ENCODE measurements at regions not wholly inside any gene's neighbourhood (a gene's known extent, or its start where the extent isn't known, plus 50 kb on each side); places are given as distances from the start of the nearest gene placed in this dataset.
A peak's percentile ranks its signal among the peaks of the same experiment; 100 is the strongest.

DNA sequence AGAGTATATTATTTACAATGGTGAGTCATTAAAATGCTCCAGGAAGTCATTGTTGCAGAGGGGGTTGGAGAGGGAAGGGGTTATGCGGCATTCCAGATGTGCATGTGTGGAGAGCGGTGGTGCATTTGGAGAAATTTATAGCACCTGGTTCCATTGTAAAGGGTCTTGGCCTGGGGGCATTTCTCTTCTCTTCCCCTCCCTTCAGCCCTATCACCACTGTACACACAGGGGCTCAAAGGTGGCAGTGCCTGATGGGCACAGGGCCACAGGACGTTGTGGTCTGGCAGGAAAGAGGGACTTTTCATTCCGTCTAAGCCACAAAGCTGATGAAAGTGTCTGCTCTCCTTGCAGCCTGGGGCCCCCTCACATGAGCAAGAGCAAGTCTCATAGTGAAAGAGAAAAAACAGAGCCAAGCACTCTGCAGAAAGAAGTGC is 442.4 kb upstream of the ZNF462 start:
- TF ChIP-seq TAF1 (IDR thresholded peaks at IDR 0.05; ENCODE audit: borderline replicate concordance, insufficient read depth, low read length) = no peak
- TF ChIP-seq FOXP2 (optimal IDR thresholded peaks at IDR 0.05; ENCODE audit: borderline replicate concordance, extremely low read depth, extremely low read length, insufficient read depth) = peak; percentile 71

DNA sequence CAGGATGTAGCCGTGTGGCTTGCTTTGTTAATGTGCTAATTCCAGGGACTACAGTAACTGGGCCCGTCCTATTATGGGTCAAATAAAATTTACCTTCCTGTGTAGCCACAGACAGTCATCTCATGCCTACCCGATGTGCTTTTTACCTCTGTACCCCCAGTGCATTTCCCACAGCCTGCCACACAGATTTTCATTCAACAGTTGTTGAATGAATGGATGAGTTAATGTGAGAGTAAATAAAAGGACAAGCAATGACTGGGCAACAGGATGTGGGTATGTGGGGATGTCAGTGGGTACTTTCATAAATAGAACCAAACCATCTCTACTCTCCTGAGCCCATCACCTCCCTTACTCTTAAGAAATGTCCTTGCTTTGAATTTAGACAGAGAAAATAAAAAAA is 441.2 kb upstream of the ZNF462 start:
- no peak for TF ChIP-seq POLR2AphosphoS5 (IDR thresholded peaks at IDR 0.05; ENCODE audit: low read depth, low read length)
- no peak for TF ChIP-seq FOXP2 (optimal IDR thresholded peaks at IDR 0.05; ENCODE audit: borderline replicate concordance, extremely low read depth, extremely low read length, insufficient read depth)
- TF ChIP-seq, protein P1, sequence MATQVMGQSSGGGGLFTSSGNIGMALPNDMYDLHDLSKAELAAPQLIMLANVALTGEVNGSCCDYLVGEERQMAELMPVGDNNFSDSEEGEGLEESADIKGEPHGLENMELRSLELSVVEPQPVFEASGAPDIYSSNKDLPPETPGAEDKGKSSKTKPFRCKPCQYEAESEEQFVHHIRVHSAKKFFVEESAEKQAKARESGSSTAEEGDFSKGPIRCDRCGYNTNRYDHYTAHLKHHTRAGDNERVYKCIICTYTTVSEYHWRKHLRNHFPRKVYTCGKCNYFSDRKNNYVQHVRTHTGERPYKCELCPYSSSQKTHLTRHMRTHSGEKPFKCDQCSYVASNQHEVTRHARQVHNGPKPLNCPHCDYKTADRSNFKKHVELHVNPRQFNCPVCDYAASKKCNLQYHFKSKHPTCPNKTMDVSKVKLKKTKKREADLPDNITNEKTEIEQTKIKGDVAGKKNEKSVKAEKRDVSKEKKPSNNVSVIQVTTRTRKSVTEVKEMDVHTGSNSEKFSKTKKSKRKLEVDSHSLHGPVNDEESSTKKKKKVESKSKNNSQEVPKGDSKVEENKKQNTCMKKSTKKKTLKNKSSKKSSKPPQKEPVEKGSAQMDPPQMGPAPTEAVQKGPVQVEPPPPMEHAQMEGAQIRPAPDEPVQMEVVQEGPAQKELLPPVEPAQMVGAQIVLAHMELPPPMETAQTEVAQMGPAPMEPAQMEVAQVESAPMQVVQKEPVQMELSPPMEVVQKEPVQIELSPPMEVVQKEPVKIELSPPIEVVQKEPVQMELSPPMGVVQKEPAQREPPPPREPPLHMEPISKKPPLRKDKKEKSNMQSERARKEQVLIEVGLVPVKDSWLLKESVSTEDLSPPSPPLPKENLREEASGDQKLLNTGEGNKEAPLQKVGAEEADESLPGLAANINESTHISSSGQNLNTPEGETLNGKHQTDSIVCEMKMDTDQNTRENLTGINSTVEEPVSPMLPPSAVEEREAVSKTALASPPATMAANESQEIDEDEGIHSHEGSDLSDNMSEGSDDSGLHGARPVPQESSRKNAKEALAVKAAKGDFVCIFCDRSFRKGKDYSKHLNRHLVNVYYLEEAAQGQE (IDR thresholded peaks at IDR 0.05; ENCODE audit: insufficient read depth in 1 of 2, low read depth in 2 of 2, low read length in 2 of 2) = no peak
- TF ChIP-seq TAF1 (IDR thresholded peaks at IDR 0.05; ENCODE audit: borderline replicate concordance, insufficient read depth, low read length) = no peak
- no peak for TF ChIP-seq SIN3A (IDR thresholded peaks at IDR 0.05; ENCODE audit: borderline replicate concordance, insufficient read depth, low read length)

DNA sequence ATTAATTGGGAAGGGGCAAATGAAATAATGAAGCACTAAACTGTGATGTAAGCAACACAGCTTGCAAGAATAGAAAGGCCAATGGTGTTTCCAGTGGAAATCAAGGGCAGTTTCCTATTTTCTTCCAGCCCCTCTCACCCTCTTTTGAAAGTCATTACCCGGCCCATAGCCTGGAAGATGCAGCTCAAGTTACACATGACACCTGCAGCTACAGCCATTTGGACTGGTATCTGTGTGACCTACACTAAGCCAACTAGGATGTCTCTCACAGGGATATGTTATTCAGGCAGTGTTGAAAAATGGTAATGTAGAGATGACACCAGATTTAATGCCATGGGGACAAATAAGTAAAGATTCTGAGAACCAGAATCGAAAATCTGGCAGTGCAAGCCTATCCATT is 439.4 kb upstream of the ZNF462 start:
- TF ChIP-seq POLR2AphosphoS5 (IDR thresholded peaks at IDR 0.05; ENCODE audit: low read depth, low read length) = no peak

DNA sequence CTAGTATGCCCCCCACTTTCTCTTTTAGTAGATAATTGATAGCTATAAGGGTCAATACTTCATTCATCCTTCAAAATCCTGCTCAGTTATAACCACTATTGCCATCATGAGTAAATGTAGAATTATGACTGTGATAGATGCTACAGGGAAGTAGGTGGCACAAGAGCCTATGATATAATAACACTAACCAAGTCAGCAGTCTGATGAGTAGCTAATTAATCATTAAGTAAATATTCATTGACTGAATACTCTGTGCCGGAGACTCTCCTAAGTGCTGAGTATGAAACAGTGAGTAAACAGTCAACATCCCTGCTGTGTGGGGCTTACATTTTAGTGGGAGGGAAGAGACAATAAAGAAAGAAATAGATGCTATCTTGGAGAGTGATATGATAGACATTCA is 430.3 kb upstream of the ZNF462 start:
- TF ChIP-seq, protein P1 (IDR thresholded peaks at IDR 0.05; ENCODE audit: insufficient read depth in 1 of 2, low read depth in 2 of 2, low read length in 2 of 2) = no peak
- TF ChIP-seq TAF1 (IDR thresholded peaks at IDR 0.05; ENCODE audit: borderline replicate concordance, insufficient read depth, low read length) (no peak), FOXP2 (optimal IDR thresholded peaks at IDR 0.05; ENCODE audit: borderline replicate concordance, extremely low read depth, extremely low read length, insufficient read depth) (no peak), SIN3A (IDR thresholded peaks at IDR 0.05; ENCODE audit: borderline replicate concordance, insufficient read depth, low read length) (no peak), POLR2AphosphoS5 (IDR thresholded peaks at IDR 0.05; ENCODE audit: low read depth, low read length) (no peak)

DNA sequence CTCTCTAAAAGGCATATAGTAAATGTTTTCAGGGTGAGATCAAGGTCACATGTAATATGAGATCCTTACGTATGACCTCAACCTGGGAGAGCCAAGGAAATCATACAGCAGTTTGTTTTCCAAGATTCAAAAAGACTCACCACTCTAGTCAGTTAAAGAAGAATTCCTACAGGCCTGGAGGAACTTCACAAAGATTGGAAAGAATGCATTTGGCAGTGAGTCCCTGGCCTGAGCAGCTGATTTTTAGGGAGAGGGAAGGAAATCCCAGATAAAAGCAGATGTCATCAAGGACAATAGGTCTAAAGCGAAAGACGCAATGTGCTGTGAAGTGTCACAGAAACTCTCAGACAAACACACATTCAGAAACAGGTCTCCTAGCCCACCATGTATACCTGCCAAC is 424.0 kb upstream of the ZNF462 start:
- no peak for TF ChIP-seq SIN3A (IDR thresholded peaks at IDR 0.05; ENCODE audit: borderline replicate concordance, insufficient read depth, low read length)
- no peak for TF ChIP-seq FOXP2 (optimal IDR thresholded peaks at IDR 0.05; ENCODE audit: borderline replicate concordance, extremely low read depth, extremely low read length, insufficient read depth)
- no peak for TF ChIP-seq POLR2AphosphoS5 (IDR thresholded peaks at IDR 0.05; ENCODE audit: low read depth, low read length)
- TF ChIP-seq, protein P1 (IDR thresholded peaks at IDR 0.05; ENCODE audit: insufficient read depth in 1 of 2, low read depth in 2 of 2, low read length in 2 of 2) = no peak
- no peak for TF ChIP-seq TAF1 (IDR thresholded peaks at IDR 0.05; ENCODE audit: borderline replicate concordance, insufficient read depth, low read length)

DNA sequence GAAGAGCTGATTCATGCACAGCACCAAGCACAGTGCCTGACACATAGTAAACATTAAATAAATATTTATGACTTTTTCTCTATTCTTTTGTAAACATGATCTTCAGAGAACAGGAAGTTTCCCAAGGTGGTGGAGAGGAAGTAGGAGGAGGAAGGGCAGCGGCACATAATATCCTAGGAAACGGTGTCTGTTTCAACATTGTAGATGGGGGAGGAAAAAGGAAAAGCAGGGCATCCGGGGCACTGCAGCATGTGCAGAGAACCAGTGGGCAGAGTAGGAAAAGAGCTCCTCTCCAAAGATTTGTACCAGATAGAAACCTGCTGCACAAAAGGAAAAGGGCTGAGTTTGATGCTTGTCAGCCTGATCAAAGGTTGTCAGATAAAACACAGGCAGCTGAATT is 421.7 kb upstream of the ZNF462 start:
- TF ChIP-seq FOXP2 (optimal IDR thresholded peaks at IDR 0.05; ENCODE audit: borderline replicate concordance, extremely low read depth, extremely low read length, insufficient read depth) (no peak), TAF1 (IDR thresholded peaks at IDR 0.05; ENCODE audit: borderline replicate concordance, insufficient read depth, low read length) (no peak), POLR2AphosphoS5 (IDR thresholded peaks at IDR 0.05; ENCODE audit: low read depth, low read length) (no peak), SIN3A (IDR thresholded peaks at IDR 0.05; ENCODE audit: borderline replicate concordance, insufficient read depth, low read length) (no peak)
- TF ChIP-seq, protein P1 (IDR thresholded peaks at IDR 0.05; ENCODE audit: insufficient read depth in 1 of 2, low read depth in 2 of 2, low read length in 2 of 2) = no peak

Data from PFSK-1 (cell line).